PC-9 (cell line): ENCODE measurements at regions not wholly inside any gene's neighbourhood (a gene's known extent, or its start where the extent isn't known, plus 50 kb on each side); places are given as distances from the start of the nearest gene placed in this dataset.

ENCODE experiments used
- BruUV-seq: library from RNA; stranded (reverse); fragments of 400-500 nt; replicated peaks from 2 replicates; lab custom pipeline; 2021; lab: Mats Ljungman, UMichigan
- CTCF ChIA-PET: fragments of 300-600 bp; sonication (Branson Sonifier 250); formaldehyde crosslinking; loops from one replicate; lab custom pipeline; 2022; ENCODE audit warnings: antibody characterized with exemption; lab: Charles Lee
- POLR2A ChIA-PET: fragments of 300-600 bp; sonication (Branson Sonifier 250); formaldehyde crosslinking; loops from one replicate; lab custom pipeline; 2022; ENCODE audit warnings: antibody characterized with exemption; ENCODE audit not compliant: unreplicated experiment; lab: Charles Lee
- DNase-seq, 2 experiments: peaks; one replicate each; pipeline versions ENCODE4 v3.0.0 to v3.0.0-alpha.2; 2015 to 2022; ENCODE audit warnings: mixed read lengths in 1 of 2
- H2AFZ ChIP-seq: fragments of 200-600 bp; sonication (generic); 2 replicates; pipeline ENCODE4 v1.8.1; 2017; ENCODE audit warnings: antibody characterized with exemption
- H3F3A ChIP-seq: fragments of 200-600 bp; sonication (generic); 2 replicates; pipeline ENCODE4 v1.8.1; 2017; ENCODE audit warnings: antibody characterized with exemption, mild to moderate bottlenecking, low read depth; ENCODE audit not compliant: insufficient read depth
- H3K27ac ChIP-seq: fragments of 200-600 bp; sonication (generic); 2 replicates; pipeline ENCODE4 v1.6.1; 2016; ENCODE audit warnings: mixed run types
- H3K27me3 ChIP-seq: fragments of 200-600 bp; sonication (generic); 2 replicates; pipeline ENCODE4 v1.6.1; 2016; ENCODE audit warnings: low read depth, mixed run types; ENCODE audit not compliant: insufficient read depth
- H3K36me3 ChIP-seq: fragments of 200-600 bp; sonication (generic); 2 replicates; pipeline ENCODE4 v1.6.1; 2016; ENCODE audit warnings: low read depth, mixed run types
- H3K4me1 ChIP-seq: fragments of 200-600 bp; sonication (generic); replicated peaks from 2 replicates; pipeline ENCODE4 v1.6.1; 2016; ENCODE audit warnings: mixed run types; ENCODE audit not compliant: insufficient read depth
- H3K4me2 ChIP-seq: fragments of 200-600 bp; sonication (generic); 2 replicates; pipeline ENCODE4 v1.6.1; 2017; ENCODE audit warnings: mixed run types
- H3K4me3 ChIP-seq: fragments of 200-600 bp; sonication (generic); 2 replicates; pipeline ENCODE4 v1.6.1; 2016; ENCODE audit warnings: mixed run types
- H3K79me2 ChIP-seq: fragments of 200-600 bp; sonication (generic); 2 replicates; pipeline ENCODE4 v1.6.1; 2017; ENCODE audit warnings: low read depth, mixed run types
- H3K9me2 ChIP-seq: fragments of 200-600 bp; sonication (generic); 2 replicates; pipeline ENCODE4 v1.8.1; 2017; ENCODE audit warnings: mild to moderate bottlenecking; ENCODE audit not compliant: insufficient read depth
- H3K9me3 ChIP-seq: fragments of 200-600 bp; sonication (generic); 2 replicates; pipeline ENCODE4 v1.8.1; 2016; ENCODE audit warnings: low read depth; ENCODE audit not compliant: insufficient read depth
- H4K20me1 ChIP-seq: fragments of 200-600 bp; sonication (generic); 2 replicates; pipeline ENCODE4 v1.8.1; 2017; ENCODE audit not compliant: insufficient read depth
- CTCF ChIP-seq: fragments of 200-600 bp; sonication (generic); conservative IDR thresholded peaks from 2 replicates; pipeline ENCODE4 v1.6.1; 2017; ENCODE audit warnings: mixed run types, antibody characterized with exemption, mild to moderate bottlenecking, moderate library complexity
- EZH2 ChIP-seq: fragments of 200-600 bp; sonication (generic); IDR thresholded peaks from 2 replicates; pipeline ENCODE4 v1.8.0; 2017; ENCODE audit warnings: antibody characterized with exemption, low read depth
- intact Hi-C: fragments of 100-400 bp; cut with micrococcal nuclease; formaldehyde crosslinking; loops from one replicate; pipeline ENCODE4 v1.10.0; 2022; ENCODE audit not compliant: unreplicated experiment

GRCh38 chr12:83629931-83630330 is 943.2 kb downstream of the TMTC2 start:
- ChIA-PET POLR2A (no interaction called here), CTCF (no interaction called here)
- H4K20me1 ChIP-seq: no peaks in the 10 kb centered on the region
- no peaks in the 10 kb centered on the region for H3F3A ChIP-seq
- H2AFZ ChIP-seq: no peak overlapping the region
- H3K4me3 ChIP-seq: no peak overlapping the region
- H3K9me2 ChIP-seq: no peaks in the 10 kb centered on the region
- H3K9me3 ChIP-seq: no peaks in the 10 kb centered on the region
- no TSS peak for BruUV-seq
- H3K36me3 ChIP-seq: no peaks in the 10 kb centered on the region
- no peak overlapping the region for H3K4me2 ChIP-seq
- TF ChIP-seq EZH2 (no peak), CTCF (no peak)
- no peak for DNase-seq
- no peak overlapping the region for H3K27ac ChIP-seq
- no peaks in the 10 kb centered on the region for H3K79me2 ChIP-seq
- H3K4me1 ChIP-seq: no peaks in the 10 kb centered on the region
- H3K27me3 ChIP-seq: no peaks in the 10 kb centered on the region
- intact Hi-C loops: no loop called here

GRCh38 chr12:83622205-83622604 is 935.5 kb downstream of the TMTC2 start:
- H3K27me3 ChIP-seq: no peaks in the 10 kb centered on the region
- ChIA-PET CTCF (no interaction called here), POLR2A (no interaction called here)
- BruUV-seq: no TSS peak
- H3K4me3 ChIP-seq: no peak overlapping the region
- H3K79me2 ChIP-seq: no peaks in the 10 kb centered on the region
- H3K9me3 ChIP-seq: no peaks in the 10 kb centered on the region
- H3F3A ChIP-seq: no peaks in the 10 kb centered on the region
- H3K4me1 ChIP-seq: no peaks in the 10 kb centered on the region
- intact Hi-C loops: no loop called here
- no peak overlapping the region for H3K27ac ChIP-seq
- TF ChIP-seq CTCF: no peak
- TF ChIP-seq EZH2: no peak
- no peaks in the 10 kb centered on the region for H3K9me2 ChIP-seq
- no peak overlapping the region for H2AFZ ChIP-seq
- H3K36me3 ChIP-seq: no peaks in the 10 kb centered on the region
- DNase-seq: no peak
- no peak overlapping the region for H3K4me2 ChIP-seq
- H4K20me1 ChIP-seq: no peaks in the 10 kb centered on the region

GRCh38 chr12:83619973-83620372 is 933.3 kb downstream of the TMTC2 start:
- intact Hi-C loops: no loop called here
- no peaks in the 10 kb centered on the region for H3K27me3 ChIP-seq
- H3K79me2 ChIP-seq: no peaks in the 10 kb centered on the region
- DNase-seq: no peak
- no peaks in the 10 kb centered on the region for H3K4me1 ChIP-seq
- ChIA-PET POLR2A (no interaction called here), CTCF (no interaction called here)
- H2AFZ ChIP-seq: no peak overlapping the region
- no peaks in the 10 kb centered on the region for H3F3A ChIP-seq
- H3K4me2 ChIP-seq: no peak overlapping the region
- TF ChIP-seq EZH2: no peak
- TF ChIP-seq CTCF: no peak
- no peaks in the 10 kb centered on the region for H3K9me2 ChIP-seq
- no peak overlapping the region for H3K4me3 ChIP-seq
- H3K9me3 ChIP-seq: no peaks in the 10 kb centered on the region
- H3K36me3 ChIP-seq: no peaks in the 10 kb centered on the region
- no TSS peak for BruUV-seq
- H4K20me1 ChIP-seq: no peaks in the 10 kb centered on the region
- no peak overlapping the region for H3K27ac ChIP-seq
